ENCODE measurements at regions not wholly inside any gene's neighbourhood (a gene's known extent, or its start where the extent isn't known, plus 50 kb on each side); places are given as distances from the start of the nearest gene placed in this dataset.
"Not testable (repeated sequence)": the region's sequence is repeated elsewhere in the genome, so short reads cannot be mapped to it uniquely, and the experiment has no call there.

DNA sequence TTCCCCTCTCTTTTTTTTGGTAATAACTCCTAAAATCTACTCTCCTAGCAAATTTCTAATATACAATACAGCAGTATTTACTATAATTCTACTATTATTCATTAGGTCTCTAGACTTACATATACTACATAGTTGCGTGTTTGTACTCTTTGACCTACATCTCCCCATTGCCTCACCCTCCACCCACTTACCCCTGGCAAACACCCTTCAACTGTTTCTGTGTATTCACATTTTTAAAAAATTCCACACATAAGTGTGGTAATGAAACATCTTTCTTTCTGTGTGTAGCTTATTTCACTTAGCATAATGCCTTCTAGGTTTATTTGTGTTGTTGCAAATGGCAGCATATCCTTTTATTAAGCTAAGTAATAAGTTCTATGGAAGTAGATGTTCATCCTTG, 336.0 kb downstream of the CCDC85A start:
- DNase-seq = no peak

DNA sequence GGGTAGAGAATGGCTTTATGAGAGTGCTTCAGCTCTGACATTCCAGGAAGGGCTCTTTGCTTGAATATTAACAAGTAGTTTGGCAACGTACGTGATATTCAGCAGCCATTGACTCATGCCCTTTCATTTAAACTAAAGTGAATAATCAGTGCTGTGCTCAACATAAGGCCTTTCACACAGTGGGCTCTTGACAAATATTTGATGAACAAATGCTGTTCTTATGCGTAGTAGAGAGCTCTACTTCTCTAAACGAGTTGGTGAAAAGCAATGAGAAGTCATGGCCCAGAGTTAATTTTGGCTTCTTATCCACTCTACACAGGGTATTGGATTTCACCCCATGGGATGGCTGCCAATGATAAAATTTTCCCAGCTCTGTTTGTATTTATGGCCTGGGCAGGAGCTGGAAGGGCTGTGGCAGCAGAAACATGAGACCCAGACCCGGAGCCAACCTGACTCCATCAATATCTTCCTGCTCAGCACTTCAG, 338.9 kb downstream of the CCDC85A start:
- peak; percentile 7 for DNase-seq

DNA sequence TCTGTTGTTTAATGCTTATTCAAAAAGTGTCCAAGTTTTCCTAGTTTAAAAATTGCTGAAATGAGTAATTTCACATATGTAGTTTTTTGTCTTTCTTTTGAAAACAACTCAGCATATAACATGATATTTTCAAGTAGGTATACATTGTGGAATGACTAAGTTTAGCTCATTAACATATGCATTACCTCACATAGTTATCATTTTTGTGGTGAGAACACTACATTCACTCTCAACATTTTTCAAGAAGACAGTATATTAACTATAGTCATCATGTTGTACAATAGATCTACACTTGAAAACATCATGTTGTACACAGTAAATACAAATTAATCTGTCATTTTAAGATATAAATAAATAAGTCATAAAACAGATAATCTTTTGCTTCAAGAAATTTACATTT, 340.0 kb downstream of the CCDC85A start:
- DNase-seq = peak; percentile 4

DNA sequence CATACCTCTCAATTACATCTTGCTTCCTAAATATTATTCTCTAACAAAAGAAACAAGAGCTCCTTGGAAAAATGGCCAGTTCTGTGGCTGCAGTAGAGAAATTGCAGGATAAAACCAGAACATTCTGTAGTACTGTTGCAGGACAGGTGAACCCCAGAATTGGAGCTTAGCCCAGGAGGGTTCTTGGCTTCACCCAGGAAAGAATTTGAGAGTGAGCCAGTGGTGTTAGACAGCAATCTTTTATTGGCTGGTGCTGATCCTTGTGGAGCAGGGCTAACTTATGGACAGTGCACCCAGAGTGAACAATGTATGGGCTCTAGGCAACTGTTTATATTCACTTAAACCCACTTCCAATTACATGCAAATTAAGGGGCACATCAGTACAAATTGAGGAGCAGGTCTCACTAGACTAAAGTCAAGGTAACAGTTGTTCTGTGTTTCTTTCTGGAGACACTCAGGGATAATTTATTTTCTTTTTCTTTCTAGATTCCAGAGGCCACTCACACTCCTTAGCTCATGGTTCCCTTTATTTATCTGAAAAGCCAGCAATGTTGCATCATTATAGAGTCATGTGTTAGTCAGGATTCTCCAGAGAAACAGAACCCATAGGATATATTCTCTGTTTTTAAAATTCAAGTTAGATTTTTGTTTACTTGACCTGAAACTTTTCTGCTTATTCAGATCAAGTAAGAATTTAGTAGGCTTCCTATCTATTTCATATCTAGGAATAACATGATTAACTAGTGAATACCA, 348.1 kb downstream of the CCDC85A start:
- DNase-seq = peak; percentile 18

DNA sequence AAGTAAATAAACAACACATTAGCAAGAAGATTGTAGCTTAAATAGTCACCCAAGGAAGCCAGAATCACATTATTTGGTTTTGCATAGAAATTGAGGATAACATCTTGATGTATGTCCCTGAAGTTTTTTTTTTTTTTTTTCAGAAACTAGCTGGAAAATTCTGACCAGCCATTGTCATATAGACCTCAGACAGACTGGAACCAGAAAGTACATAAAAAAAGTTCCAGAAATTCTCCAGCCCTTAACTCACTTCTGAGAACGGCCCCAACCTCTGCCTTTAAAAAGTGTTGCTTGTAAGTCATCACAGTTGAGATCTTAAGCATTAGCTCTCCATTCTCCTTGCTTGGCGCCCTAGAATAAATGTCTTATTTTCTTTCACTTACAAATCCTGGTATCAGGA, 350.5 kb downstream of the CCDC85A start:
- DNase-seq = peak; percentile 8

DNA sequence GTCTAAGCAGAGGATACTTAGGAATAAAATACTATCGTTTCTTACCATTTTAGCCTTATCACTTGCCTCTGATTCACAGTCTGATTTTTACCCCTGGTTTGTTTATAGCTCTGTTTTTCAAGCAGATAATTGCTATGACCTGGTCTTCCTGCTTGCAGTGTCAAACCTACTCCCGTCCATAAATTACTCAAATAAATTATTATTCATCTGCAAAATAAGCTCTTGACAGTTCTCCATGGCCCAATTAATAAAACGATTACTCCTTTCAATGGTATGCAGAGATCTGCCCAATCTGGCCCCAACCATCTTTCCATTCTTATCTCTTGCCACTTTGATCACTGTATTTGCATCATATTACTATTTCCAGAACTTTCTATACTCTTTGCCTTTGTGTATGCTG, 354.0 kb downstream of the CCDC85A start:
- DNase-seq = no peak

DNA sequence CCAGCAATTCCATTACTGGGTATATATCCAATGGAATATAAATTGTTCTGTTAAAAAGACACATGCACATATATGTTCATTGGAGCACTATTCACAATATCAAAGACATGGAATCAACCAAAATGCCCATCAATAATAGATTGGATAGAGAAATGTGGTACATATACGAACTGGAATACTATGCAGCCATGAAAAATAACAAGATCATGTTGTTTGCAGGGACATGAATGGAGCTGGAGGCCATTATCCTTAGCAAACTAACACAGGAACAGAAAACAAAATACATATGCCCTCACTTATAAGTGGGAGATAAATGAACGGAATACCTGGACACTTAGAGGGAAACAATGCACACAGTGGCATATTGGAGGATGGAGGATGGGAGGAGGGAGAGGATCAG, 355.8 kb downstream of the CCDC85A start:
- DNase-seq = no peak

DNA sequence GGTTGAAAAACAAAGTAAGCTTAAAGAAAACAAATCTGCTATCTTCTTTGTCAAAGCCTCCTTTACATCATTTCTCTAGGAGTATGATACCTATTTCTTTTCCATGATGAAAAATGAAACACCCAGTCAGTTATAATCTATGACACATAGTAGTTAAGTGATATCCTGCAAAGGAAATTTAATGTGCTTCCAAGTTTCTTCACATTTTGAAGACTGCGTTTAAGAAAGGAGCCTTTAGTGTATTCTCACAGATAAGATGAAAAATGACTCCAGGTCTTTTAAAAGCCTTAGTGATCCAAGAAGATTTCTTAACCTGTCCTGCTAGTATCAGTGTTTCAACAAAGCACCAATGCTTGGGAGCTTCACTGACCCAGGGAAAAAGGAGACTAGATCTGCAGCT, 356.7 kb downstream of the CCDC85A start:
- DNase-seq = no peak

DNA sequence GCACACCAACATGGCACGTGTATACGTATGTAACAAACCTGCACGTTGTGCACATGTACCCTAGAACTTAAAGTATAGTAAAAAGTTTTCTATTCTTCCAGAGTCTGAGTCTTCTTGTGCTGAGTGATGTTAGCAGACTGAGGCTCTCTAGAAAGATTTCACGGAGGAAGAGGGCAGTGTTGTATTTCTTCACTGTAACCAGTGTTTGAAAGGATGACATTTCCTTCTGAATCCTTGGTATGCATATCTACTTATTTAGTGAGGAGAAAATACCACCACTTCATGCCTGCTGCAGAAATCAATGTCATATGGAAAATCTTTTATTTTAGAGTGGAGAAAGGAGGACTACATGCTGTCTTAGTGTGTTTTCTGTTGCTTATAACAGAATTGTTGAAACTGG, 357.1 kb downstream of the CCDC85A start:
- DNase-seq = peak; percentile 8

DNA sequence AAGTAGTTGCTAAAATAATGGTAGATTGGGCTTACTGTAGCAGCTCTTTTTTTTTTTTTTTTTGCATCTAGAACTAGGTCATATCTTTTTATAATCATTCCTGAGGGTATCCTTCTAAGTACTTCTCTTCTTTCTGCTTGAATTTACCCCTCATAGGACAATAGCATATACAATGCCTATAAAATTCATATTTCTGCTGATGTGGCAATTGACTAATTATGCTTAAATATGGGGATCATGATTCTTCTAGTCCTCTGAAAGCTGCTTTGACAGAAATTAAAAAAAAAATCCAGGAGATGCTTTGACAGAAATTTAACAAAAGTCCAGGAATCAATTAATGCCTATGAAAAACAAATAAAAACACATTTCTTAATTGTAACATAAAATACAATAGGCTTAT, 358.4 kb downstream of the CCDC85A start:
- no peak for DNase-seq

DNA sequence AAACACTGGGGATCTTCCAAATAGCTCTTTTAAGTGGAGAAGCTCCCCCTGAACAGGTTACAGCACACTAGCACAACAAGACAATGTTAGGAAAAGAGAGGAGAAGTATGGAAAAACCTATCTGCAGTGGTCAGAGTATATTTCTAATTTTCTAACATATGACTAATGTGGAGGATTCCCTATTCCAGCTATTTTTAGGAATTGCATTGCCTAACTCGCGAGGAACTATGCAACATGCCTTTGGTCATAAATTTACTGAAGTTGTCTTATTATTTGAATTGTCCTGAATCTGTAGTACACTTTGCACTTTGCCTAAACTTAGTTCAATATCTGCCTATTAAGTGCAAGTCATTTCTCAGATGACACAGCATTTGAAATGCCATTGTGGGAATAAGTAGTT, 381.4 kb downstream of the CCDC85A start:
- peak; percentile 29 for DNase-seq

DNA sequence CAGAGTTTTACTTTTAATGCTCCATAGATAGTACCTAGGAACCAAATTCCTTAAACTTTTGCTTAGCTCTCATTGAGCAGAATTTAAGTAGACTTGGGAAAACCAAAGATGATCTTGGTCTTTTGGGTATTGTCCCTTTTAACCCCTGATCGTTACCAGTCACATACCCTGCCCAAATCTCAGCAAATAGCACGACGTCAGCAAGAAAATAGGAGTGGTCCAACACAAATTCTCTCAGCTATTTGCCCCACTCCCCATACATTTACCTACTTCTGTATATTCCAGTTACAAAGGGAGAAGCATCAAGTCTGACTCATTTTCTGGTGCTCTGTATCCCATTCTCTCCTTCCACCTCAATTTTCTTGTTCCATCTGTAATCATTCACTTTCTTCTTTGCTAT, 387.3 kb downstream of the CCDC85A start:
- DNase-seq = no peak

DNA sequence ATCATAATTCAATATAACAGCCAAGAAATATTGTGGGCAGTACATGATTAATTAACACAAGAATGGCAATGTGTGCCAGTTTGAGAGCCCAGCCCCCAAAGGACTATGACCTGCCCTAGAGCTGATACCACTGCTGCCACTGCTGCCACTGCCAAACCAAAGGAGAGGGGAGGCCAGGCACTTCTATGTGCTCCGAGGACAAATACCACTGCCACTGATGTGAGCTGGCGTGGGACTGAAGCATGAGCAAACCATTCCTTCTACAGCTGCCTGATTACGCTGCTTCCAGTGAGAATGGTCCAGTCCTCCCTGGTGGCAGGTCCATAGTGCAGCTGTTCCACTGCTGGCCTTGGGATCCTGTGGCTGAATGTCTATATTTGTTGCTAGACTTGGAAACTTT, 392.2 kb downstream of the CCDC85A start:
- DNase-seq = no peak

DNA sequence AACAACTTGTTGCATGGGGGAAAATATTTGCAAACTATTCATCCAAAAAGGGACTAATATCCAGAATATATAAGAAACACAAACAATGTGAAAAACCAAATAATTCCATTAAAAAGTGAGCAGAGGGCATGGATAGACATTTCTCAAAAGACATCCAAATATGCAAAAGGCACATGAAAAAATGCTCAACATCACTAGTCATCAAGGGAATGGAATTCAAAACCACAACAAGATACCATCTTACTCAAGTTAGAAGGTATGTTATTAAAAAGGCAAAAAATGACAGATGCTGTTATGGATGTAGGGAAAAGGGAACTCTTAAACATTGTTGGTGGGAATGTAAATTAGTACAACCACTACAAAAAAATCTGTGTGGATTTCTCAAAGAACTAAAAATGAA, 396.5 kb downstream of the CCDC85A start:
- peak; percentile 91 for DNase-seq

DNA sequence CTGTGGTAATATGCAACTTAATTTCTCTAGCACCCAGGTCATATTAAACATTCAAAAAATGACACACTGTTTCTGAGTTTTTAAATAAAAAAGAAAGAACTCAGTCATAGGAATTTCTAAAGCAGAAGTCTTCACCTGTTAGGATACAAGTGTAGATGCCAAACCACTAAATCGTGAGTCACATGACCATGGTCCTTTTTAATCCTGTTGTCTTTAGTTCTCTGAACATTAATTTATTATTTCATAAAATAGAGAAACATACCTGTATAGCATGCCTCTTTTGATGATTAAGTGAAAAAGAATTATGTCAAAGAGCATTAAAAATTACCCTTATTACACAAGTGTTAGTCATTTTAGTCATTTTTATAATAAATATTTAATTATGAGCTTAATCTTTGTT, 398.8 kb downstream of the CCDC85A start:
- DNase-seq = no peak

DNA sequence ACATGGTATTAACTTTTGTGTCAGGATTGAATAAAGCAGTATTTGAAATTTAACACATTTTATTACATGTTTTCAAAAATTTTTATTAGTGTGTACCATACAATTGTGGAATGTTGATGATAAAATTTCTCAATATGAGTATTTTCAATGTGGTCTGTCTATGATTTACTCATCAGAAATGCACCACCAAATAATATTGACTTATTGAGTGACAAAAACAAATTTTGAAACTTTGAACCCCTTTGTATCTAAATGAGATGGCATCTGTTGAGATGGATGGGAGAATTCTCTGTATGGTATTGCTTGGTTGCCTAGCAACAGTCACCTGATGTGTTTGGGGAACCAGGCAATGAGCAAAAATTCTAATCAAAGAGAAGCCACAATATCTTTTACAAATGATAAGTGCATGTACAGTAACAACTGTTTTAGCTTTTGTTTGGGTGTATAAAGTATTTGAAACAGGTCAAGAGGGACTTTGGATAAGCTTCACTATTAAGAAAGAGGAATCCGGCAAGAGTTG, 400.1 kb downstream of the CCDC85A start:
- DNase-seq = no peak

DNA sequence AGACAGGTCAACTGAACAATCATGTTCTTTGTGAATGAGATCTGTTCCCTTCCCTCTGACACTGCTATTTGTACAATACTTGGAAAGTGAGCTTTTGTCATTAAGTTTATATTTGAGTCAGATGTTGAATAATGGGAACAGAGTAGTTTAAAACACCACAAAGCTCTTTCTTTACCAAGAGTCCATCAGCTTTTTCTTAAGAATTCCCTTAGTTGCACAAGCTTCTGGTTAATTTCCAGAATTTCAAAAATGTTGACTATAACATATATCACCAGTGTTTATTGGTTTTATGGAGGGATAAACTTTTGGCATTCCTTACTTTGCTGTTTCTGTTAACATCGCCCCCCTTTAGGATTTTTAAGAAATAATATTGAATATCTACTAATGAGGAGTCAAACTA, 403.7 kb downstream of the CCDC85A start:
- peak; percentile 11 for DNase-seq

DNA sequence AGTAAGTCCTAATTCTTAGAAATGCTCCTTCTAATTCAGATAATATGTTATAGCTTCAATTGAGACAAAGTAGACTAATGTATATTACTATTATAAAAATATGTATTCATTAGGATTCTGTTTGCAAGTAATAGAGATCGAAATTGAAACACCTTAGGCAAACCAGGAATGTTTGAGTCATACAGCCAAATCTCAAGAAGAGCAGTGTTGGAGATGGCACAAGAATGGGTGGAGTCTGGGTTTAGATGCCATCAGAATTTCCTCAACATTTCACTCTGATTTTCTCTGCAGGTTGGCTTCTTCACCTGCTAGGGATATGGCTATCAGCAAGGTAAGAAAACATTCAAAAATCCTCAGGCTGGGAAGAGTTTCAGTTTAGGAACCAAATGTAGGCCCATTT, 405.4 kb downstream of the CCDC85A start:
- no peak for DNase-seq

DNA sequence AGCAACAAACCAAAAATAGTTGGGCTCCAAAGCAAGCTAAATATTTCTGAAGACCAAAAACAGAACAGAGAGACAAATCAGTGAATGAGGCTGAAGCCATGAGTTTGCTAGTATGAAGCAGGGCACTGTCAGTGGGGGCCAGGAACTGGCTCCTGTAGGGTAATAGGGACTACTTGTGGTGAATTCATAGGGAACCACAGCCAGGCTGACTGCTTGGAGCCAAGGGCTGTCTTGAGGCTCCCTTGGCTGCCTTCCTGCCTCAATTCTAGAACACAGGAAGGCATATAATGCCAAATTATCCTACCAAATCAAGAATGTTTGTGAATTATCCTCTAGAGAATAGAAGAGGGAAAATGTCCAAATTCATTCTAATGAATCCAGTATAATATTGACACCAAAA, 406.0 kb downstream of the CCDC85A start:
- no peak for DNase-seq

DNA sequence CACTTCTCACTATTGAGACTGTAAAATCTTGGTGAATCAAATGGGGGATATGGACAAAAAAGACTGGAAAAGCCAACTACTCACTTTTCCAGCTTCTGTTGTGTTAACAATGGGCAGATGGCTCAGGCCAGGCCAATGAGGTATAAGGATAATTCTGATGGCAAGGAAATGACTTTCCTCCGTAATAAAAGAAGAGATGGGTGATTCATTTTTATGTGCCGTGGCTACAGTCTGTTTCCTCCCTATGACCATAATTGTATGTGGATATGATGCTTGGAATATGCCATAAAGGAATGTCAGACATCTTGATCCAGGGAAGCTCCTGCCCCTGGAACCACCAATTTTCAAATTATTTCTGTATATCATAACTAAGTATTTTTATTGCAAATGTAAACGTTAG, 406.8 kb downstream of the CCDC85A start:
- DNase-seq = peak; percentile 16

DNA sequence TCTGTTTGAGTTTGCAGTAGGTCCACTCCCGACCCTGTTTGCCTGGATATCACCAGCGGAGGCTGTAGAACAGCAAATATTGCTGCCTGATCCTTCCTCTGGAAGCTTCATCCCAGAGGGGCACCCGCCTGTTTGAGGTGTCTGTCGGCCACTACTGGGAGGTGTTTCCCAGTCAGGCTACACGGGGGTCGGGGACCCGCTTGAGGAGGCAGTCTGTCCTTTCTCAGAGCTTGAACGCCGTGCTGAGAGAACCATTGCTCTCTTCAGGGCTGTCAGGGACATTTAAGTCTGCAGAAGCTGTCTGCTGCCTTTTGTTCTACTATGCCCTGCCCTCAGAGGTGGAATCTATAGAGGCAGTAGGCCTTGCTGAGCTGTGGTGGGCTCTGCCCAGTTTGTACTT, 422.3 kb downstream of the CCDC85A start:
- DNase-seq = not testable (repeated sequence)

DNA sequence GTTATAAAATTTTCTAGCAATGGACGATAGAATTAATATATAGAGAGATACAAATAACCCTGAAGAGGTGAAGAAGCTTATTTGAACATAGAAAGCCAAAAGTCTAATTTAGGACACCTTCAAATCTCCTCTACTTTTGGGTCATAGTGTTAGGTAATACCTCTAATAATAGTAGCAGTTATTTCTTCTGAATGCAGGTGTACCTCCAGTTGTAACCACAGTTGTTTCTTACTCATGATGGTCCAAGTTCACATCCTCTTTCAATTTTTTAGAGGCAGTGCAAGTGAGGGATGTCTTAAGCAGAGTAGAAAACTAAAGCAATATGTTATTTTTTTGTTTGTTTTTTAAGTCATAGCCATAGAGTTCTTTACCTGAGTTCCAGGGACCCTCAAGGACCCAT, 429.5 kb downstream of the CCDC85A start:
- no peak for DNase-seq

DNA sequence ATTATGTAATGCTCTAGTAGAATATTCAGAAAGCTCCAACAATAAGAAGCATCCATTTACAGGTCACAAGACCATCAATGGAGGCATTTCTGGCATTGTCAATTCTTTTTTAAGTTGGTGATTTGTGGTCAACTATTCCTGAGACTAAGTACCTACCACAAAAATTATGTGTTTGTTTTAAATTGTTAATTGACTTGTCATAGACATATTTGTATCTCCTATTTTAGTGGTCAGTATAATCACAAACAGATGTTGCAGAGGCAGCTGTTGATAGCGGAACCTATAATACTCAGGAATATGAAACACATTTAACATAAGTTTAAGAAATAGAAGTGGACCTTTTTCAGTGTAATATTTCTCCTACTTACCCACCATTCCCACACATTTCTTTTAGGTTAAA, 430.1 kb downstream of the CCDC85A start:
- peak; percentile 18 for DNase-seq

DNA sequence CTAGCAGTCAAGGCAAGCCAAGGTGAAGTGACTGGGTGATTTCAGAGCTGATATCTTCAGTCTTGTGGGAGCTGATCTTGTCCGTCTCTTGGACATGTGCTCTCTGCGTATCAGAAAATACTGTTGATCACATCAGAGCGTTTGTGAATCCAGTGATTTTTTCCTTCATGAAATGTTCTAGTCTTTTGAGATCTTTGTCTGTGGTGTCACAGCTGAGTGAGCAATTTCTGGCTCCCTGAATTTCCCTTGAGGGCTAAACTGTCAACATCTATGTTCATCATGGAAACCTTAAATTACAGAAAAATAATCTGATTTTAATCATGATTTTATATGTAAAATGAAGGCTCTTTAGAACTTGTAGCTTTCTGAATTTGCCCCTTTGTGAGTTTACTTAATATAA, 432.0 kb downstream of the CCDC85A start:
- no peak for DNase-seq

DNA sequence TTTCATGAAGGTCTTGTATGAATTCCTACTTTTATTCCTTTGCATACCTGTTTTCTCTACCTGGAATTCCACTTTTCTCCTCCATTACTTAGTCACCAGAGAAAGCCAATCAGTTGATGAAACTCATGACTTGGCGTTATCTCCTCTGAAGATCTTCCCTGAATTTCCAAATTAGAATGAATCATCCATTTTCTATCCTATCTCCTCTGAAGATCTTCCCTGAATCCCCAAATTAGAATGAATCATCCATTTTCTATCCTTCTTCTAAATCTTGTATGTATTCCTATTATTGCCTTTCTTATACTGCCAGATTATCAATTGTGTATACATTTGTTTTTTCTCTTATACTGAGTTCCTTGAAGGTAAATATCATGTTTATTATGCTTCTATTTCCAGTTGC, 440.4 kb downstream of the CCDC85A start:
- no peak for DNase-seq
